ENCODE measurements at regions not wholly inside any gene's neighbourhood (a gene's known extent, or its start where the extent isn't known, plus 50 kb on each side); places are given as distances from the start of the nearest gene placed in this dataset.

DNA sequence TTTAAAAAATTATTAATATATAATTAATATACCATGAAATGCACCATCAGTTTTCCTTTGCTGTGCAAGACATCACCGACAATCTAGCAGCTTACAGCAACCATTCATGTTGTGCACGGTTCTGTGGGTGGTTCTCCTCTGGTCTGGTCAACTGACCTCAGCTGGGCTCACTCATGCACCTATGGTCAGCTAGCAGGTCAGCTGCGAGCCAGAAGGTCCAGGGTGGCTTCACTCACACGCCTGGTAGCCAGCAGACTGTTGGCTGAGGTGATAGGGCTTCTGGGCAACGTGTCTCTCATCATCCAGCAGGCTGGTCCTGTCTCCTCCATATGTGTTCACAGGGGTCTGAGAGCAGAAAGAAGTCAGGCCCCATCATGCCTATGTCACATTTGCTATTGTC is 210.4 kb downstream of the KIF26A start:
- no peak for DNase-seq (ENCODE audit: low spot score)

DNA sequence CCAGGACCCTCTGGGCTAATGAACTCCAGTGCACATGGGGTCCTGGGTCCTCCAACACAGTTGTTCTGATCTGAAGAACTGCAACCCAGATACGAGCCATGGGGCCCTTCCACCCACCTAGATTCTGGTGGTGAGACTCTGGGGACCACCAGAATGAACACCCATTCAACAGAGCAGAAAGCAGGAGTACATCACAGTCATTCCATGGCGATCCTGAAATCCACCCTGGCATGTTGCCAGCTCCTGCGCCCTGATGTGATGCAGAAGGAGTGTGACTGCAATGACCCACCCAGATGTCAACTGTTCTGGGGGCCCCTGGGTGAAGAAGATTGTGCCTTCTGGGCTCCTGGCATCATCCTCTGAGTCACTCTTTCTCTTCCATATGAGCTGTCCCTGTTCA is 211.6 kb downstream of the KIF26A start:
- DNase-seq (ENCODE audit: low spot score) (no peak), ATAC-seq (ENCODE audit: low FRiP score) (no peak)
- TF ChIP-seq, protein P1, sequence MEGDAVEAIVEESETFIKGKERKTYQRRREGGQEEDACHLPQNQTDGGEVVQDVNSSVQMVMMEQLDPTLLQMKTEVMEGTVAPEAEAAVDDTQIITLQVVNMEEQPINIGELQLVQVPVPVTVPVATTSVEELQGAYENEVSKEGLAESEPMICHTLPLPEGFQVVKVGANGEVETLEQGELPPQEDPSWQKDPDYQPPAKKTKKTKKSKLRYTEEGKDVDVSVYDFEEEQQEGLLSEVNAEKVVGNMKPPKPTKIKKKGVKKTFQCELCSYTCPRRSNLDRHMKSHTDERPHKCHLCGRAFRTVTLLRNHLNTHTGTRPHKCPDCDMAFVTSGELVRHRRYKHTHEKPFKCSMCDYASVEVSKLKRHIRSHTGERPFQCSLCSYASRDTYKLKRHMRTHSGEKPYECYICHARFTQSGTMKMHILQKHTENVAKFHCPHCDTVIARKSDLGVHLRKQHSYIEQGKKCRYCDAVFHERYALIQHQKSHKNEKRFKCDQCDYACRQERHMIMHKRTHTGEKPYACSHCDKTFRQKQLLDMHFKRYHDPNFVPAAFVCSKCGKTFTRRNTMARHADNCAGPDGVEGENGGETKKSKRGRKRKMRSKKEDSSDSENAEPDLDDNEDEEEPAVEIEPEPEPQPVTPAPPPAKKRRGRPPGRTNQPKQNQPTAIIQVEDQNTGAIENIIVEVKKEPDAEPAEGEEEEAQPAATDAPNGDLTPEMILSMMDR (IDR thresholded peaks at IDR 0.05): no peak

More for the DNA sequence above, 210.4 kb downstream of the KIF26A start:
- no peak for ATAC-seq (ENCODE audit: low FRiP score)
- TF ChIP-seq, protein P1 (IDR thresholded peaks at IDR 0.05): no peak

DNA sequence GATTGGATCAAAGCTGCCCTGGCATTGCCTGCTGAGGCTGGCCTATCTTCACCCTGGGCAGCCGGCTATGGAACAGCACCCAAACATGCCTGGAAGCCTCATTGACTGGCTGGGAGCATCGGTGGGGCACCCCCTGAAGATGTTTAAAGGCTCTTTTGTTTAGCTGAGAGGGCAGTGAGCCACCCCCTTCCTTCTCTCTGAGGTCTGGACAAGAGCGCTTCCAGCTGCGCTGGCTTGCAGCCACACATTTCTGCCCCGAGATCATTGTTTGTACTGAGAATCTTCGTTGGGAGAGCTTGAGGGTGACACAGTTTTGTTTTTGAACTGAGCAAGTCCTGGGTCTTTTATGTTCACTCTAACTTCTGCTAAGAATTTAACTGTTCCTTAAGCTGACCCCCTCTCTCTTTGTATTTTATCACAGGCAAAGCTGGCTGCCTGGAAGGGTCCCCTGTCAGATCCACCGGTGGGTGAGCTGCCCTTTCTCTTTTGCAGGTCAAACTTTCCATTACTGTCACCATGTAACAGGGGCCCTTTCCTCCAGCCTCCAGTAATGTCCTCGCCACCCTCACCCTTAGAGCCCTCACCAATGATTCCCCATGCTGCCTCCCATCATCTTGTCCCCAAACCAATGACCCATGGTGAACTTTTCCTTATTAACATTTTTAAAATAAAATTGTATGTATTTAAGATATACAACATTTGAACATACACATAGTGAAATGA is 212.2 kb downstream of the KIF26A start:
- DNase-seq (ENCODE audit: low spot score): no peak
- TF ChIP-seq, protein P1 (IDR thresholded peaks at IDR 0.05): no peak
- ATAC-seq (ENCODE audit: low FRiP score): no peak

DNA sequence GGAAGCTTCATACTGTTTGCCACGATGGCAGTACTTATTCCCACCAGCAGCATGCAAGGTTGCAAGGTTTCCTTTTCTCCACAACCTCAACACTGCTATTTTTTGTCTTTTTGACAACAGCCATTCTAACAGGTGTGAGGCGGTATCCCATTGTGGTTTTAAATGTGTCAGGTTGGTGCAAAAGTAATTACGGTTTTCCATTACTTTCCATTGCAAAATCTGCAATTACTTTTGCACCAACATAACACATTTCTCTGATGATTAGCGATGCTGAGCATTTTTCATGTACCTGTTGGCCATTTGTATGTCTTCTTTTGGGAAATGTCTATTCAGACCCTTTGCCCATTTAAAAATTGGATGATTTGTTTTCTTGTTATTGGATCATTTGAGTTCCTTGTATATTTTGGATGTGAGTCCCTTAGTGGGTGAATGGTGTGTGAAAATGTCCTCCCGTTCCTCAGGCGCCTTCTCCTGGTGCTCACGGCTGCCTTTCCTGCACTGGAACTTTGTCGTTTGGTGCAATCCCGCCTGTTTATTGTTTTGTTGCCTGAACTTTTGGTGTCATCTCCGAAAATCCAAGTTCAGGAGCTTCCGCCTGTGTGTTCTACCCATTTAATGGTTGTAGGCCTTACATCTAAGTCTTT is 213.6 kb downstream of the KIF26A start:
- no peak for ATAC-seq (ENCODE audit: low FRiP score)
- TF ChIP-seq, protein P1 (IDR thresholded peaks at IDR 0.05): no peak
- DNase-seq (ENCODE audit: low spot score): no peak

DNA sequence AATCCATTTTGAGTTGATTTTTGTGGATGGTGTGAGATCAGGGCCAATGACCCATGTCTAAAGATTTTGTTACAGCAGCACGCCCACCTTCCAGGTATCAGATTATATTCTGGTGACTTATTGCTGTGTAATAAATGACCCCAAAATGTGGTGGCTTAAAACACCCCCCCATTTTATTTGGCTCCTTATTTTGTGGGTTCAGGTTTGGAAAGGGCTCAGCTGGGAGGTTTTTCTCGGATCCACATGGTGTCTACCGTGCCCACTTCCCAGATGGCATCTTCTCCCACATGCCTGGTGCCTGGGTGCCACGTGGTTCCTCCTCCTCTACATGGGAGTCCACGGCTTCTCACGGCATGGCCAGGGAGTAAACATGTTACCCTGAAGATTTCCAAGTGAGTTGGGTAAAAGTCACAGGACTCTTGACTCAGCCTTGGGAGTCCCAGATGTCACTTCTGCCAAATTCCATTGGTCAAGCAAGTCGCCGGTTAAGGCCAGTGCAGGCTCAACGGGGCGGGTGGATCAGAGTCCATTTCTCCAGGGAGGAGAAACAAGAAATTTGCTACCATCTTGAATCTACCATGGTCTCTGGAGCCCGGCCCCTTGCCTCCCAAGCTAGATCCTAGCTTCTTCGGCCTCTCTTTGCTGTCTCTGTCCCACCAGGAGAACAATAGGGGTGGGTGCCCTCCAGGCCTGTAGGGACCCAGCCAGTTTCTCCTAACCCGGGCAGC is 214.3 kb downstream of the KIF26A start:
- DNase-seq (ENCODE audit: low spot score) (no peak), ATAC-seq (ENCODE audit: low FRiP score) (no peak)
- TF ChIP-seq, protein P1 (IDR thresholded peaks at IDR 0.05): no peak

DNA sequence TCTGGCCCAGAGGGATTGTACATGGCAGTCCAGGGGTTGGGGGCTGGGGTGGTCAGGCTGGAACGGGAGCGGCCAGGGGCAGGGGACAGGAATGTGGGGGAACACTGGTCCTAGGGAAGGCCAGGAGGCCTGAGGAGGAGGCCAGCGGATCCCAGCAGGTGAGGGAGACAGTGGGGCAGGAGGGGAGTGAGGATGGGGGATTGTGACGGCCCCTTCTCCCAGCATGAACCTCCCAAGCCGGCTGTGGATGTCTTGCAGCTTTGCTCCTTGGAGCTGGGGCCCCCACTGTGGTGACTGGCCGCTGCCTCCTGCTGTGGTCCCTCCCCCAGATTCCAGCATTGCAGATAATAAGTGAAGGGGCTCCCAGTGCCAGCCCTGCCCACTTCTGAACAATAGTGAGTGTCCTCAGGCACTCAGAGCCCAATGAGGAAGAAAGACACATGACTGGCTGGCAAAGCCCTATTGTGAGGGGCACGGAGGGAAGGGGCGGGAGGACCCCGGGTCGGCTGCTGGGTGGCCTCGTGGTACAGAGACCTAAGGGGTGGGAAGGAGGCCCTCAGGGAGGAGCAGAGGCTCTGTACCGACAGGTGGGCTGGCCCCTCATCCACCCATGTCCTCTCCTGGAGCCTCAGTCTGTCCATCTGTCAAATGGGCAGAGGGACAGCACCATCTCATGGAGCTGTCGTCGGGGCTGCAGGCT is 215.0 kb downstream of the KIF26A start:
- TF ChIP-seq, protein P1 (IDR thresholded peaks at IDR 0.05): no peak
- no peak for DNase-seq (ENCODE audit: low spot score)
- no peak for ATAC-seq (ENCODE audit: low FRiP score)
